HepG2 (cell line): ENCODE measurements at regions not wholly inside any gene's neighbourhood (a gene's known extent, or its start where the extent isn't known, plus 50 kb on each side); places are given as distances from the start of the nearest gene placed in this dataset.

Experiments used
- ELF1 ChIP-seq: sonication (generic); formaldehyde crosslinking; IDR thresholded peaks from 2 replicates; pipeline ENCODE4 v1.4.0; 2020; ENCODE audit warnings: missing genetic modification reagents
- HDAC1 ChIP-seq: sonication (generic); formaldehyde crosslinking; IDR thresholded peaks from 2 replicates; pipeline ENCODE4 v1.5.1; 2020; ENCODE audit warnings: mild to moderate bottlenecking, missing genetic modification reagents
- KDM5B ChIP-seq: sonication (generic); formaldehyde crosslinking; IDR thresholded peaks from 2 replicates; pipeline ENCODE4 v1.4.0; 2020; ENCODE audit warnings: missing genetic modification reagents, mild to moderate bottlenecking, borderline replicate concordance
- PCBP2 ChIP-seq: fragments of 200-400 bp; formaldehyde crosslinking; optimal IDR thresholded peaks from 2 replicates; pipeline ENCODE3; 2018; ENCODE audit warnings: low read length, low read depth; ENCODE audit not compliant: poor library complexity, severe bottlenecking
- RORA ChIP-seq: sonication (generic); formaldehyde crosslinking; IDR thresholded peaks from 2 replicates; pipeline ENCODE4 v1.5.0; 2020; ENCODE audit warnings: mild to moderate bottlenecking, missing genetic modification reagents, moderate library complexity
- ZBTB1 ChIP-seq: sonication (generic); formaldehyde crosslinking; IDR thresholded peaks from 2 replicates; pipeline ENCODE4 v1.4.0; 2020; ENCODE audit warnings: missing genetic modification reagents, borderline replicate concordance

DNA sequence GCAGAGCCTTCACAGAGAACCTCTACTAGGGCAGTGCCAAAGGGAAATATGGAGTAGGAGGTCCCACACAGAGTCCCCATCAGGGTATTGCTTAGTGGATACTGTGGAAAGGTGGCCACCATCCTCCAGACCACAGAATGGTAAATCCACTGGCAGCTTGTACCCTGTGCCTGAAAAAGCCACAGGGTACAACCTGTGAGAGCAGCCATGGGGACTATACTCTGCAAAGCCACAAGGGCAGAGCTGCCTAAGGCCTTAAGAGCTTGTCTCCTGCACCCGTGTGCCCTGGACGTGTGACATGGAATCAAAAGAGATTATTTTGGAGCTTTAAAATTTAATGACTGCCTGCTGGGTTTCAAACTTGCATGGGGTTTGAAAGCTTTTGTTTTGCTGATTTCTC is 118.0 kb upstream of the SEC14L1 start:
- TF ChIP-seq PCBP2 (no peak), RORA (CRISPR knock-in tag) (no peak), ELF1 (CRISPR knock-in tag) (no peak), HDAC1 (CRISPR knock-in tag) (no peak), ZBTB1 (CRISPR knock-in tag) (no peak), KDM5B (CRISPR knock-in tag) (no peak)
